ENCODE measurements at regions not wholly inside any gene's neighbourhood (a gene's known extent, or its start where the extent isn't known, plus 50 kb on each side); places are given as distances from the start of the nearest gene placed in this dataset.

- TF ChIP-seq EZH2phosphoT487 (IDR thresholded peaks at IDR 0.05; ENCODE audit: borderline replicate concordance, low read length): no peak
- TF ChIP-seq CTCF (IDR thresholded peaks at IDR 0.05; ENCODE audit: low read depth, low read length, poor library complexity, severe bottlenecking): no peak
Measured at GRCh38 chr7:73952266-73952665, 75.7 kb upstream of the ELN start.
